ENCODE measurements at regions not wholly inside any gene's neighbourhood (a gene's known extent, or its start where the extent isn't known, plus 50 kb on each side); places are given as distances from the start of the nearest gene placed in this dataset.

DNA sequence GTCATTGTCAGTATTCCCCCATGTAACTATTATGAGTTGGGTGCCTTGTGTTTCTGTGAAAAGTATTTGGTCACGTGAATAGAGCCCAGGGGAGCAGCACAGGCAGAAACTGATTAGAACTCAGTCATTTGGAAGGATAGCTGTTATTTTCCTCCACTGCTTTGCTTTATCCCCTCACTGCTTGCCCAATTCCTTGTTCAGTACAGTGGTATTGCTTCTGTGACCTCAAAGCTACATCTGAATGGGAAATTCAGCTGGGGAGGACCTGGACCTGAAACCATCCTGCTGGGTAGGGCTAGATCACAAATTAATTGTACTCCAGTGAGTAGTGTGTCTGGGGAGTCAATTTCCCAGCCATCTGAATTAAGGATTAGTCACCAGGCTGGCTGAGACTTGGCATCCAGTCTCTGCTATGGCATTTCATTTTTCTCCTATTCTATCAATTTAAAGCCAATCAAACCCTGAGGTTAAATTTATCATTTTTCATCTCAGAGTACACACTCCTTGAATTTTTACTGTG is 1231.6 kb upstream of the GYPC start:
- Histone ChIP-seq H3K4me1 (no peaks in the 10 kb centered on the region), H3K36me3 (ENCODE audit: low read depth, missing control alignments) (no peaks in the 10 kb centered on the region), H3K27me3 (no peaks in the 10 kb centered on the region), H3K27ac (no peak overlapping the region), H3K9me3 (no peaks in the 10 kb centered on the region), H3K4me3 (no peak overlapping the region)
- TF ChIP-seq POLR2A (IDR thresholded peaks at IDR 0.05), result no peak
- TF ChIP-seq, protein P1, sequence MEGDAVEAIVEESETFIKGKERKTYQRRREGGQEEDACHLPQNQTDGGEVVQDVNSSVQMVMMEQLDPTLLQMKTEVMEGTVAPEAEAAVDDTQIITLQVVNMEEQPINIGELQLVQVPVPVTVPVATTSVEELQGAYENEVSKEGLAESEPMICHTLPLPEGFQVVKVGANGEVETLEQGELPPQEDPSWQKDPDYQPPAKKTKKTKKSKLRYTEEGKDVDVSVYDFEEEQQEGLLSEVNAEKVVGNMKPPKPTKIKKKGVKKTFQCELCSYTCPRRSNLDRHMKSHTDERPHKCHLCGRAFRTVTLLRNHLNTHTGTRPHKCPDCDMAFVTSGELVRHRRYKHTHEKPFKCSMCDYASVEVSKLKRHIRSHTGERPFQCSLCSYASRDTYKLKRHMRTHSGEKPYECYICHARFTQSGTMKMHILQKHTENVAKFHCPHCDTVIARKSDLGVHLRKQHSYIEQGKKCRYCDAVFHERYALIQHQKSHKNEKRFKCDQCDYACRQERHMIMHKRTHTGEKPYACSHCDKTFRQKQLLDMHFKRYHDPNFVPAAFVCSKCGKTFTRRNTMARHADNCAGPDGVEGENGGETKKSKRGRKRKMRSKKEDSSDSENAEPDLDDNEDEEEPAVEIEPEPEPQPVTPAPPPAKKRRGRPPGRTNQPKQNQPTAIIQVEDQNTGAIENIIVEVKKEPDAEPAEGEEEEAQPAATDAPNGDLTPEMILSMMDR (IDR thresholded peaks at IDR 0.05), result no peak
- 53 to 63% methylated on average over 1 of the region's 1 CpG for WGBS, 2 donors
- no peak for DNase-seq
- intact Hi-C loops (cut with DNase I; ENCODE audit: low total_unique reads), result no loop called here

DNA sequence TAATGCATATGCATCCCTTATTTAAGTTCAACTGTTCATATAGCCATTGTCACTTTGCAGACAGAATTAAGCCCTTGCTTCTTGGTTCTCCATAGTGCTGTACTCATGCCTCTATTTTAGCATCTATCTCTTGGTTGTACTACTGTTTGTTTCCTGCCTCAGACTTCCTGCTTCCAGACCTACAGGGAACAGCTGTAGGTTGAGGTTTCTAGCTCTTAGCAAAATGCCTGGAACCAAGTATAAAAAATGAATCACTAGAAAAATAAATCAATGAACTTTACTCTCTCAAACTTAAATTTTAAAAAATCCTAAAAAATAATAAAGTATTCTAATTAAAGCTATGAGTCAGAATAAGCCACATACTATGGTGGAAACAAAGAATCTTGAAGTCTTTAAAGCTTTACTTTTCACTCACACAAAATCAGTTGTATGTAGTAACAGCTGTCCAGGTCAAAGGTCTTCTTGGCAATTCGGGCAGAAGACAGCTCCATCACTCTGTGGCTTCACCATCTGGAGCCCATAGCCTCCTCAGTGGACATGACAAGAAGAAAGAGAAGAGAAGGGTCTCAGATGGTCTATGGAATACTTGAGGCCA is 1228.1 kb upstream of the GYPC start:
- Histone ChIP-seq H3K4me3 (no peak overlapping the region), H3K27me3 (no peaks in the 10 kb centered on the region), H3K36me3 (ENCODE audit: low read depth, missing control alignments) (no peaks in the 10 kb centered on the region), H3K9me3 (no peaks in the 10 kb centered on the region), H3K27ac (no peak overlapping the region), H3K4me1 (no peaks in the 10 kb centered on the region)
- TF ChIP-seq, protein P1 (IDR thresholded peaks at IDR 0.05), result no peak
- no peak for TF ChIP-seq POLR2A (IDR thresholded peaks at IDR 0.05)
- intact Hi-C loops (cut with DNase I; ENCODE audit: low total_unique reads), result no loop called here
- 38 to 48% methylated on average over 1 of the region's 1 CpG for WGBS, 2 donors
- no peak for DNase-seq

DNA sequence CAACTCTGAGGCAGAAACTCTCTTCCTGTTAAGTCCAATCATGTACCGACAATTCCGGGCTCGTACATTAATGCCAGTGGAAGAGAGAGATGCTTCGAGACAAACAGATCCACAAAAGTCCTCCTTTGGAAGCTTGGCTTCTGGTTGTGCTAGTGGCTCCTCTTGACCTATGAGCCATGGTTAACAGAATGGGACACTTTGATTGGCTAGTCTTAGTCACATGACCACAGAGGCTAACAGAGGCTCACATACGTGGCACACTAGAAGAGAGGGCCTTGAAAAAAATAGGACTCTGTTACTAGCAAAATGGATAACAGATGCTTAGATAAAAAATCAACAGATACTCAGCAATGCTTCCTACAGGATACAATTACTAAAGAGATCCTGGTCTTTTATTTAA is 1211.9 kb upstream of the GYPC start:
- no peak for DNase-seq
- Histone ChIP-seq H3K4me3 (no peak overlapping the region), H3K4me1 (no peaks in the 10 kb centered on the region), H3K27ac (no peak overlapping the region), H3K36me3 (ENCODE audit: low read depth, missing control alignments) (no peaks in the 10 kb centered on the region), H3K9me3 (no peaks in the 10 kb centered on the region), H3K27me3 (no peaks in the 10 kb centered on the region)
- intact Hi-C loops (cut with DNase I; ENCODE audit: low total_unique reads), result no loop called here
- TF ChIP-seq, protein P1 (IDR thresholded peaks at IDR 0.05), result no peak
- TF ChIP-seq POLR2A (IDR thresholded peaks at IDR 0.05), result no peak
- 78 to 80% methylated on average over 5 of the region's 5 CpGs for WGBS, 2 donors

DNA sequence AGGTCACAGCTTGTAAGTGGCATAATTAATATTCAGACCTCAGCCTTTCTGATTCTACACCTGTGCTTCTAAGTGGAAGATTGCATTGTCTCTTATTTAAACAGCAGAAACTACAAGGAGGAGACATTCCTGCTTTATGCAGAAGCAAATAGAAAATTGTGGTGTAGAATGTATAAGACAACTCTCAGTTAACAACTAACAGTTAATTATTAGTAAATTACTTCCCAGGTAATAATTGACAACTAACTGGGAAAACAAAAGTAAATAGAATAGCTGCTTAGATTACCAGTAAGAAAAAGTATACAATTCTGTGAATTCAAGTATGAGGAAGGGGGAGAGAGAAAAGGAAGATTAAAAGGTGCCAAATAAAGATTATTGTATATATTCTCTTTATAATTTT is 1210.5 kb upstream of the GYPC start:
- Histone ChIP-seq H3K9me3 (no peaks in the 10 kb centered on the region), H3K4me1 (no peaks in the 10 kb centered on the region), H3K27ac (no peak overlapping the region), H3K4me3 (no peak overlapping the region), H3K27me3 (no peaks in the 10 kb centered on the region), H3K36me3 (ENCODE audit: low read depth, missing control alignments) (no peaks in the 10 kb centered on the region)
- intact Hi-C loops (cut with DNase I; ENCODE audit: low total_unique reads), result no loop called here
- DNase-seq, result no peak
- TF ChIP-seq, protein P1 (IDR thresholded peaks at IDR 0.05), result no peak
- TF ChIP-seq POLR2A (IDR thresholded peaks at IDR 0.05), result no peak

DNA sequence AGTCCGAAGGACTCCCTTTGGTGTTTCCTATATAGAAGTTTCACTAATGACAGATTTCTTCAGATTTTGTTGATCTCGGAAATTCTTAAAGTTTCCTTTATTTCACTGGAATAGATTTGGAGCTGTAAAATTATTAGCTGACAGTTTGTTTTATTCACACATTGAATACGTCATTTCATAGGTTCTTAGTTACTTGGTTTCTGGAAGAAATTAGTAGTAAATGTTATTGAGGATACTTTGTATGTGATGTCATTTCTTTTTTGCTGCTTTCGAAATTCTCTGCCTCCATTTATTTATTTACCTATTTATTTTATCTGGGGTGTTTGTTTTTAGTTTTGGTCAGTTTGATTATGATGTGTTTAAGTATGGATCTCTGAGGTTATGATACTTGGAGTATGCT is 1205.9 kb upstream of the GYPC start:
- Histone ChIP-seq H3K9me3 (no peaks in the 10 kb centered on the region), H3K27ac (no peak overlapping the region), H3K4me1 (no peaks in the 10 kb centered on the region), H3K4me3 (no peak overlapping the region), H3K27me3 (no peaks in the 10 kb centered on the region), H3K36me3 (ENCODE audit: low read depth, missing control alignments) (no peaks in the 10 kb centered on the region)
- DNase-seq, result no peak
- WGBS, 2 donors, result 81 to 91% methylated on average over 4 of the region's 4 CpGs
- intact Hi-C loops (cut with DNase I; ENCODE audit: low total_unique reads), result no loop called here
- TF ChIP-seq POLR2A (IDR thresholded peaks at IDR 0.05), result no peak
- TF ChIP-seq, protein P1 (IDR thresholded peaks at IDR 0.05), result no peak
